Lower lobe of right lung (tissue), 2 donors: ENCODE measurements at regions not wholly inside any gene's neighbourhood (a gene's known extent, or its start where the extent isn't known, plus 50 kb on each side); places are given as distances from the start of the nearest gene placed in this dataset.

Experiments used
- ATAC-seq, 2 donors: fragments of 200-7000 bp; cut with Tn5 transposase; one replicate each; pipeline ENCODE4 v1.9.1; 2020 to 2022; ENCODE audit warnings: mild to moderate bottlenecking in 2 of 2, moderate library complexity in 2 of 2
- DNase-seq: peaks from one replicate; pipeline ENCODE4 v3.0.0-alpha.2; 2020
- H3K27ac ChIP-seq: fragments of 200-600 bp; one replicate; pipeline ENCODE4 v1.8.0; 2022
- H3K27me3 ChIP-seq: fragments of 200-600 bp; one replicate; pipeline ENCODE4 v1.8.0; 2022; ENCODE audit warnings: low read depth
- H3K36me3 ChIP-seq: fragments of 200-600 bp; one replicate; pipeline ENCODE4 v1.8.0; 2022; ENCODE audit warnings: mild to moderate bottlenecking
- H3K4me1 ChIP-seq: fragments of 200-600 bp; one replicate; pipeline ENCODE4 v1.8.0; 2022
- H3K4me3 ChIP-seq: fragments of 200-600 bp; one replicate; pipeline ENCODE4 v1.8.0; 2022; ENCODE audit warnings: mild to moderate bottlenecking
- H3K9me3 ChIP-seq: fragments of 200-600 bp; one replicate; pipeline ENCODE4 v1.8.0; 2022
- intact Hi-C: fragments of 100-400 bp; cut with DNase I; formaldehyde crosslinking; loops from one replicate; pipeline ENCODE4 v1.11.0; 2022
- TF ChIP-seq, protein P1 (sequence below): fragments of 200-600 bp; IDR thresholded peaks from one replicate; pipeline ENCODE4 v1.8.0; 2022; ENCODE audit warnings: antibody characterized with exemption, mild to moderate bottlenecking
- donor health status: DM: no; HTN: yes; CAD: no; lungs with severe emphysema.

DNA sequence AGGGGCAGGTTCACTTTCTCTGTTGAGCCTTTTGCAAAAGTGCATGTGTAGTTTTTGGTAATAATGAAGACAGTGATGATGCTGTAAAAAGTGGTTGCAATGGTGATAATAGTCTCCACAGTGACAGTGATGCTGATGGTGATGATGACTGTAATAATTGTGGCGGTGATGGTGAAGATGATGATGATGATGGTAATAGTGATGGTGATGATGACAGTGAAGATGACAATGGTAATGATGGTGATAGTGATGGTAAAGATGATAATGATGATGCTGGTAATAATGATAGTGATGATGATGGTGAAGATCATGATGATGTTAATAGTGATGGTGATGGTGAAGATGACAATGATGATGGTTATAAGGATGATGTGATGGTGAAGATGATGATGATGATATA, 67.7 kb upstream of the LRFN2 start:
- ATAC-seq (no peak), DNase-seq (no peak)
- TF ChIP-seq, protein P1, sequence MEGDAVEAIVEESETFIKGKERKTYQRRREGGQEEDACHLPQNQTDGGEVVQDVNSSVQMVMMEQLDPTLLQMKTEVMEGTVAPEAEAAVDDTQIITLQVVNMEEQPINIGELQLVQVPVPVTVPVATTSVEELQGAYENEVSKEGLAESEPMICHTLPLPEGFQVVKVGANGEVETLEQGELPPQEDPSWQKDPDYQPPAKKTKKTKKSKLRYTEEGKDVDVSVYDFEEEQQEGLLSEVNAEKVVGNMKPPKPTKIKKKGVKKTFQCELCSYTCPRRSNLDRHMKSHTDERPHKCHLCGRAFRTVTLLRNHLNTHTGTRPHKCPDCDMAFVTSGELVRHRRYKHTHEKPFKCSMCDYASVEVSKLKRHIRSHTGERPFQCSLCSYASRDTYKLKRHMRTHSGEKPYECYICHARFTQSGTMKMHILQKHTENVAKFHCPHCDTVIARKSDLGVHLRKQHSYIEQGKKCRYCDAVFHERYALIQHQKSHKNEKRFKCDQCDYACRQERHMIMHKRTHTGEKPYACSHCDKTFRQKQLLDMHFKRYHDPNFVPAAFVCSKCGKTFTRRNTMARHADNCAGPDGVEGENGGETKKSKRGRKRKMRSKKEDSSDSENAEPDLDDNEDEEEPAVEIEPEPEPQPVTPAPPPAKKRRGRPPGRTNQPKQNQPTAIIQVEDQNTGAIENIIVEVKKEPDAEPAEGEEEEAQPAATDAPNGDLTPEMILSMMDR: no peak
- no peaks in the 10 kb centered on the region for H3K4me1 ChIP-seq
- H3K27ac ChIP-seq: no peak overlapping the region
- H3K27me3 ChIP-seq: peaks cover 5% of the 10 kb centered on the region
- no peaks in the 10 kb centered on the region for H3K36me3 ChIP-seq
- no peak overlapping the region for H3K4me3 ChIP-seq
- intact Hi-C loops: no loop called here
- H3K9me3 ChIP-seq: no peaks in the 10 kb centered on the region

DNA sequence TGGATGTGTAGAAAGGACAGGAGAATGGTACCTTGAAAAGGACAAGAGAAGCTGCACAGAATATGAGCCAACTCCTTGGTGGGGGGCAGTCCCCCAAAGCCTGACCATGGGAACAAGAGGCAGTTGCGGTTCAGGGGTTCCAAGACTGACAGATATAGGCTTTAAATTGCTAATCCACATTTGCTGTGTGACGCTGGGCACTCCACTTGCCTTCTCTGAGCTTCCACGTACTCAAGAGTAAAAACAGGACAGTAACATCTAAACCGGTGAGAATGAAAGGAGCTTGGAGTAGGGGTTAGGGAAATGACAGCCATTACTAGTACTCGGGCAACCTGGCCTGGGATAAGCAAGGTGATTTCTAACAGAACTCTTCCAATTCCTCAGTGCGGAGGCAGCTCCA, 57.9 kb upstream of the LRFN2 start:
- TF ChIP-seq, protein P1: no peak
- intact Hi-C loops: no loop called here
- Histone ChIP-seq H3K9me3 (no peaks in the 10 kb centered on the region), H3K27me3 (peaks cover 7% of the 10 kb centered on the region), H3K4me3 (no peak overlapping the region), H3K27ac (no peak overlapping the region), H3K4me1 (peaks cover 9% of the 10 kb centered on the region), H3K36me3 (no peaks in the 10 kb centered on the region)
- ATAC-seq: no peak
- DNase-seq: no peak

DNA sequence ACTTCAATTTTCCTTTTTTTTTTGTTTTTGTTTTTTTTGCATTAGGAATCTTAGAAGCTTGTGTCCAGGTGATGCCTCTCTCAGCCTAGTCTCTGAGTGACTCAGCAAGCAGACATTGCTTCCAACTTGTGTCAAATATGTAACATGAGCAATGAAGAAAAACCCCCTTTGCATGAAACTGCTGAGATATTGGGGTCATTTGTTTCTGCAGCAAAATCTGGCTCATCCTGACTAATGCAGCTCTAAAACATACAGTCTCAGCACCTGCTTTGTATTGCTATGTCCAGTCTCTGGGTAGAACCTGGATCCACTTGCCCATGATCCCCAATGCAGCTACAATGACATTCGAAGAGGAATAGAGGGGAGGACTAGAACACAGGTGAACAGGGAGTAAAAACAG, 55.7 kb upstream of the LRFN2 start:
- Histone ChIP-seq H3K27me3 (peaks cover 7% of the 10 kb centered on the region), H3K27ac (no peak overlapping the region), H3K4me1 (peaks cover 9% of the 10 kb centered on the region), H3K4me3 (no peak overlapping the region), H3K9me3 (no peaks in the 10 kb centered on the region), H3K36me3 (no peaks in the 10 kb centered on the region)
- ATAC-seq (no peak), DNase-seq (no peak)
- TF ChIP-seq, protein P1: no peak
- intact Hi-C loops: no loop called here

DNA sequence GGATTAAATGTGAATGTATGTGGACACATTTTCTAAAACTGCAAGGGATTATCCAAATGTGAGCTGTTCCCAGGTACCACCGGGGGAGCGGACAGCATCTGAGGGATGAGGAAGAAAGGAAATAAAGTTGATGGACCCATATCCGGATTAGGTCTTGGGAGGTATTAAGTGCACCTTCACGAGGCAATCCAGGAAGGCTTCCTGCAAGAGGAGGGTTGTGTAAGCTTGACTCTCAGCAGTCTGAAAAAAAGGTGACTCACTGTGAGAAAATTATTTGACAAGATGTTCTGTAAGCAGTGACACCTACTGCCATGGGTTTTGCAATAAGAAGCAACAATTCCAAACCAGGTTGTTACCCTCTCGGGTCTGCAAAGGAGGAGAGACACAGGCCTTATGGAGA, 55.0 kb upstream of the LRFN2 start:
- H3K36me3 ChIP-seq: no peaks in the 10 kb centered on the region
- no peaks in the 10 kb centered on the region for H3K9me3 ChIP-seq
- DNase-seq: no peak
- no peak overlapping the region for H3K27ac ChIP-seq
- TF ChIP-seq, protein P1: no peak
- no peak overlapping the region for H3K4me3 ChIP-seq
- H3K27me3 ChIP-seq: peaks cover 7% of the 10 kb centered on the region
- no peak for ATAC-seq
- H3K4me1 ChIP-seq: peaks cover 9% of the 10 kb centered on the region
- intact Hi-C loops: no loop called here

DNA sequence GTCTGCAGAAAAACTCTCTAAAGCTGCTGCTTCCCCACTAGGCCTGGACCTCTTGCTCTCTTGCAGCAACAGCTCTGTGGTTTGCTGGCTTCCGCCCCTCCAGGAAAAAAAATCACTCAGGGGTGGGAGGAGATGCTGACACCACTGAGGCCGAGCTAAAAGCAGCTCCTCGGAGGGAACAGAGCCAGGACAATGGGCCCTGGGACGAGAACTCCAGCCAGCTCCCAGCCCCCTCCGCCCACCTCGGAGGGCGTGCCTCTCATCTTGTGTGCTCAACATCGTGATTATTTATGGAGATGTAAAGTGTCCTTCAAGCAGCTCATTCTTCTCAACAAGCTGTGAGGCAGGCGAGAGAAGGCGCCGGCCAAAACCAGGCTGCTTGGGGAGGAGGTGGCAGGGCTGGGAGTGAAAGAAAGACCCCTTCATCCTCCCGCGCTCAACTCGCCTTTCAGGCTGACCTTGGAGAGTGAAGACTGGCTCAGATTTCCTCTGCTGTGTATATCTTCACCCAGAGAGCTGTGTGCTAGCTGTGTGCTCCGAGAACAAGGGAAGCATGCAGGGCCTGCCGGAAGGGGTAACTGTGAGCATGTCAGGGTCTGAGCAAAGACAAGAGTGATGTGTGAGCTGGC, 53.5 kb upstream of the LRFN2 start:
- ATAC-seq (peak in 1 of 2 donors; percentile 34), DNase-seq (no peak)
- peaks cover 9% of the 10 kb centered on the region for H3K4me1 ChIP-seq
- peaks cover 4% of the 10 kb centered on the region for H3K27me3 ChIP-seq
- no peak overlapping the region for H3K27ac ChIP-seq
- H3K36me3 ChIP-seq: no peaks in the 10 kb centered on the region
- intact Hi-C loops: no loop called here
- no peak overlapping the region for H3K4me3 ChIP-seq
- TF ChIP-seq, protein P1: no peak
- no peaks in the 10 kb centered on the region for H3K9me3 ChIP-seq
